ENCODE measurements at regions not wholly inside any gene's neighbourhood (a gene's known extent, or its start where the extent isn't known, plus 50 kb on each side); places are given as distances from the start of the nearest gene placed in this dataset.

- TF ChIP-seq CTCF (IDR thresholded peaks at IDR 0.05) (no peak), EP300 (IDR thresholded peaks at IDR 0.05; ENCODE audit: low read depth) (no peak), POLR2A (IDR thresholded peaks at IDR 0.05) (no peak), POLR2AphosphoS5 (IDR thresholded peaks at IDR 0.05) (no peak)
Observed at GRCh38 chr9:85397005-85397404, 344.7 kb downstream of the AGTPBP1 start.

All from transverse colon (tissue), 4 donors.